Body of pancreas (tissue), 4 donors: ENCODE measurements at regions not wholly inside any gene's neighbourhood (a gene's known extent, or its start where the extent isn't known, plus 50 kb on each side); places are given as distances from the start of the nearest gene placed in this dataset.
A peak's percentile ranks its signal among the peaks of the same experiment; 100 is the strongest.

Experiments used
- ATAC-seq: fragments of 150-250 bp; one replicate; pipeline ENCODE4 v1.9.1; 2016
- DNase-seq, 4 donors: peaks; one replicate each; pipeline ENCODE4 v3.0.0-alpha.2; 2019
- H3K27ac ChIP-seq, 4 donors: fragments of 200-600 bp; sonication (generic); 1 replicate in 3 of 4; 2 replicates in 1 of 4; pipeline versions ENCODE4 v1.5.1 to v1.6.1; 2016 to 2019; ENCODE audit warnings: mild to moderate bottlenecking in 1 of 4, mixed read lengths in 1 of 4, moderate library complexity in 1 of 4
- H3K27me3 ChIP-seq, 2 donors: fragments of 200-600 bp; sonication (generic); one replicate each; pipeline ENCODE4 v1.6.0; 2016; ENCODE audit warnings: mild to moderate bottlenecking in 1 of 2
- H3K36me3 ChIP-seq, 2 donors: fragments of 200-600 bp; sonication (generic); replicated peaks in 1 of 2; 2 replicates each; pipeline ENCODE4 v1.5.1; 2016; ENCODE audit warnings: low read depth in 2 of 2; ENCODE audit not compliant: insufficient read depth in 1 of 2
- H3K4me1 ChIP-seq: fragments of 200-600 bp; sonication (generic); one replicate; pipeline ENCODE4 v1.6.0; 2016
- H3K4me3 ChIP-seq, 2 donors: fragments of 200-600 bp; sonication (generic); 1 replicate in 1 of 2; 2 replicates in 1 of 2; pipeline ENCODE4 v1.5.1; 2016 to 2019
- H3K9me3 ChIP-seq, 3 donors: fragments of 200-600 bp; sonication (generic); 1 replicate in 2 of 3; 2 replicates in 1 of 3; pipeline ENCODE4 v1.5.1; 2016
- POLR2A ChIP-seq, 3 donors: fragments of 450-650 bp; IDR thresholded peaks; one replicate each; pipeline ENCODE4 v1.6.1; 2016; ENCODE audit warnings: antibody characterized with exemption in 3 of 3, mild to moderate bottlenecking in 2 of 3
- WGBS, 2 donors: methylation state at CpG; one replicate each; pipeline ENCODE4 v1.1.5; 2017; 5-methylcytosine and 5-hydroxymethylcytosine counted together
- intact Hi-C: fragments of 100-400 bp; cut with DNase I; formaldehyde crosslinking; loops from one replicate; pipeline ENCODE4 v1.15.1; 2023
- TF ChIP-seq, protein P1 (sequence below), 7 experiments: fragments of 450-650 bp in 4 of 7; fragments of 200-600 bp in 3 of 7; sonication (generic) in 3 of 7; IDR thresholded peaks; one replicate each; pipeline ENCODE4 v1.5.1; 2016 to 2019; ENCODE audit warnings: antibody characterized with exemption in 7 of 7

GRCh38 chr5:71971862-71972261 lies 135.4 kb upstream of the MAP1B start:
- Histone ChIP-seq H3K9me3 (no peaks in the 10 kb centered on the region), H3K36me3 (no peaks in the 10 kb centered on the region), H3K27ac (no peak overlapping the region), H3K4me3 (no peak overlapping the region), H3K27me3 (no peaks in the 10 kb centered on the region), H3K4me1 (peaks cover 11% of the 10 kb centered on the region)
- TF ChIP-seq, protein P1, sequence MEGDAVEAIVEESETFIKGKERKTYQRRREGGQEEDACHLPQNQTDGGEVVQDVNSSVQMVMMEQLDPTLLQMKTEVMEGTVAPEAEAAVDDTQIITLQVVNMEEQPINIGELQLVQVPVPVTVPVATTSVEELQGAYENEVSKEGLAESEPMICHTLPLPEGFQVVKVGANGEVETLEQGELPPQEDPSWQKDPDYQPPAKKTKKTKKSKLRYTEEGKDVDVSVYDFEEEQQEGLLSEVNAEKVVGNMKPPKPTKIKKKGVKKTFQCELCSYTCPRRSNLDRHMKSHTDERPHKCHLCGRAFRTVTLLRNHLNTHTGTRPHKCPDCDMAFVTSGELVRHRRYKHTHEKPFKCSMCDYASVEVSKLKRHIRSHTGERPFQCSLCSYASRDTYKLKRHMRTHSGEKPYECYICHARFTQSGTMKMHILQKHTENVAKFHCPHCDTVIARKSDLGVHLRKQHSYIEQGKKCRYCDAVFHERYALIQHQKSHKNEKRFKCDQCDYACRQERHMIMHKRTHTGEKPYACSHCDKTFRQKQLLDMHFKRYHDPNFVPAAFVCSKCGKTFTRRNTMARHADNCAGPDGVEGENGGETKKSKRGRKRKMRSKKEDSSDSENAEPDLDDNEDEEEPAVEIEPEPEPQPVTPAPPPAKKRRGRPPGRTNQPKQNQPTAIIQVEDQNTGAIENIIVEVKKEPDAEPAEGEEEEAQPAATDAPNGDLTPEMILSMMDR (IDR thresholded peaks at IDR 0.05), result no peak
- no peak for TF ChIP-seq POLR2A (IDR thresholded peaks at IDR 0.05)
- ATAC-seq, result no peak
- DNase-seq, result no peak
- WGBS, 2 donors, result 57 to 61% methylated on average over 2 of the region's 2 CpGs
- intact Hi-C loops, result no loop called here

GRCh38 chr5:71972777-71973473 lies 134.3 kb upstream of the MAP1B start:
- Histone ChIP-seq H3K4me3 (no peak overlapping the region), H3K27me3 (no peaks in the 10 kb centered on the region), H3K4me1 (peaks cover 11% of the 10 kb centered on the region), H3K36me3 (no peaks in the 10 kb centered on the region), H3K27ac (peak overlapping the region in 3 of 4 donors; percentile 46 to 65 (median 56)), H3K9me3 (no peaks in the 10 kb centered on the region)
- intact Hi-C loops, result no loop called here
- WGBS, 2 donors, result 80 to 81% methylated on average over 8 of the region's 8 CpGs
- peak in 1 of 4 donors; percentile 6 for DNase-seq
- no peak for TF ChIP-seq POLR2A (IDR thresholded peaks at IDR 0.05)
- TF ChIP-seq, protein P1 (IDR thresholded peaks at IDR 0.05), result no peak
- ATAC-seq, result peak; percentile 30

DNA sequence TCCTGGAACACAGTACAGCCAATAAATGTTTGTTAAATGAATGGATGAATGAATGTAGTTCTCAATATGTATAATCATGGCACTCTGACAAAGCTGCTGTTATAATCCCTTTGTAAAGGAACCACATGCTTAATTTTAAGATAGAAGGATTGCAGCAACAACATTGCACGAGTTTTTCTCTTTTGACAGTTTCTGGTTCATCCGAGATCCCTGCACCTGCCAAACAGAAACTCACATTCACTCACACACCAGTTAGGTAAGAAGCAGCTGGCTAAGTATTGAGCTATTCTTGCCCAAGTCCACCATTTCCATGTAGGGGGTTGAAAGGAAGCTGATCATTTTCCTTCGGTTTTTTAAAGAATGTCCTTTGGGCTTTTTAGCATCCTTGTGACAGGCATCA lies 133.7 kb upstream of the MAP1B start:
- peak overlapping the region in 3 of 4 donors; percentile 46 to 65 (median 56) for H3K27ac ChIP-seq

DNA sequence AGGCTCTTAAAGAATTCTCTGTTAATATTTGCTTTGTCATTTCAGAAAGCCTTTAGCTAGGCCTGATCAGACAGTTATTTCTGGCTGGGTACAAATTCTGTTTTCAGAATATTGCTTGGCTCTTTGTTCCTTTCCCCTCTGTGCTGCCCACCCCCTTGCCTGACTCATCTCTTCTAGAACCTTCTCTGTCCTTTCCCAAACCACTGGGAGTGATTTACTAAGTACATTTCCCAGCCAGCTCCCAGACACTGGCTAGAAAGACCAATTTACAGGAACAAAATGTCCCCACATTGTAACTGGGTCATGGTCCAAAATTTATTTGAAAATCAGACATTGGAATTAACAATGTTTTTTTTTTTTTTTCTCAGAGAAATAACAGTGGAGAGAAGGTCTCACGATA lies 133.1 kb upstream of the MAP1B start:
- no peaks in the 10 kb centered on the region for H3K36me3 ChIP-seq
- DNase-seq, result peak in 3 of 4 donors; percentile 13 to 56 (median 31)
- peak overlapping the region in 3 of 4 donors; percentile 46 to 65 (median 56) for H3K27ac ChIP-seq
- TF ChIP-seq, protein P1 (IDR thresholded peaks at IDR 0.05), result no peak
- no peak overlapping the region for H3K4me3 ChIP-seq
- intact Hi-C loops, result no loop called here
- H3K9me3 ChIP-seq, result no peaks in the 10 kb centered on the region
- peak; percentile 71 for ATAC-seq
- peaks cover 11% of the 10 kb centered on the region for H3K4me1 ChIP-seq
- 54 to 61% methylated on average over 1 of the region's 1 CpG for WGBS, 2 donors
- H3K27me3 ChIP-seq, result no peaks in the 10 kb centered on the region

More for the DNA sequence above, 133.7 kb upstream of the MAP1B start:
- WGBS, 2 donors, result 37 to 42% methylated on average over 3 of the region's 3 CpGs
- Histone ChIP-seq H3K4me1 (peaks cover 11% of the 10 kb centered on the region), H3K4me3 (no peak overlapping the region), H3K9me3 (no peaks in the 10 kb centered on the region), H3K36me3 (no peaks in the 10 kb centered on the region), H3K27me3 (no peaks in the 10 kb centered on the region)
- TF ChIP-seq, protein P1 (IDR thresholded peaks at IDR 0.05), result no peak
- no peak for TF ChIP-seq POLR2A (IDR thresholded peaks at IDR 0.05)
- ATAC-seq (peak; percentile 4), DNase-seq (no peak)
- intact Hi-C loops, result no loop called here

DNA sequence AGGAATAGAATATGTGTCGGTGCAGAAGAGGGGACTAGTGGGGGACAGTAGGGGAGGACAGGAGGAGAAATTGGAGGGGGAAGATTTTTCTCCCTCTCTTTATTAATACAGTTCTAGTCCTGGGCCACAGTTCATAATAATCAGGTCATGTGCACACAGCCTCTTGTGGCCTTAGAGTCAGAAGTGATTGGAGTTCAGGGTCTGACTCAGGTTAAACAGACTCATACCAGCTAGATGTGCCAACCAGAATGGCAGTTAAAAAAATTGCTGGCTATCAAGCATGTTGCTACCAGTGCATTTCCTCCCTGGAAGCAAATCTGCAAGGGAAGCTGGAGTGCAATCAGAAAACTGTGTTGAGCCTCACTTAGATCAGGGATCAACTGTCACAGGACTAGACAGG lies 132.7 kb upstream of the MAP1B start:
- Histone ChIP-seq H3K4me1 (peaks cover 11% of the 10 kb centered on the region), H3K27ac (peak overlapping the region in 3 of 4 donors; percentile 25 to 65 (median 56)), H3K36me3 (no peaks in the 10 kb centered on the region), H3K27me3 (no peaks in the 10 kb centered on the region), H3K4me3 (no peak overlapping the region), H3K9me3 (no peaks in the 10 kb centered on the region)
- TF ChIP-seq, protein P1 (IDR thresholded peaks at IDR 0.05), result no peak
- no peak for TF ChIP-seq POLR2A (IDR thresholded peaks at IDR 0.05)
- ATAC-seq, result no peak
- intact Hi-C loops, result no loop called here
- 77 to 94% methylated on average over 1 of the region's 1 CpG for WGBS, 2 donors
- DNase-seq, result no peak
